SK-N-SH (cell line): ENCODE measurements at regions not wholly inside any gene's neighbourhood (a gene's known extent, or its start where the extent isn't known, plus 50 kb on each side); places are given as distances from the start of the nearest gene placed in this dataset.

Experiments used
- CTCF ChIA-PET: fragments of 300-600, 350-600 bp; formaldehyde crosslinking; extraction: SDS; loops from one replicate; lab custom pipeline; 2021; lab: Yijun Ruan, JAX
- POLR2A ChIA-PET: fragments of 350-600 bp; sonication (Branson Sonifier 250); formaldehyde crosslinking; extraction: SDS; loops from one replicate; lab custom pipeline; 2020; ENCODE audit warnings: antibody characterized with exemption, inconsistent platforms; lab: Yijun Ruan, JAX
- DNase-seq: peaks from one replicate; pipeline ENCODE4 v3.0.0; 2012
- H2AFZ ChIP-seq: fragments of 200-600 bp; sonication (generic); 2 replicates; pipeline ENCODE4 v1.8.1; 2016; ENCODE audit warnings: antibody characterized with exemption, mild to moderate bottlenecking, low read depth
- H3F3A ChIP-seq: fragments of 200-600 bp; sonication (generic); replicated peaks from 2 replicates; pipeline ENCODE3; 2016; ENCODE audit warnings: antibody characterized with exemption, mild to moderate bottlenecking; ENCODE audit not compliant: insufficient read depth
- H3K27ac ChIP-seq, 2 experiments: fragments of 200-500 bp in 1 of 2; fragments of 200-600 bp in 1 of 2; sonication (Bioruptor generic) in 1 of 2; sonication (generic), shearing (Covaris generic) in 1 of 2; 2 replicates each; pipeline versions ENCODE4 v1.5.1 to v1.6.1; 2014 to 2016; ENCODE audit warnings: low read depth in 2 of 2, inconsistent platforms in 1 of 2, low read length in 1 of 2, mild to moderate bottlenecking in 1 of 2, mixed read lengths in 1 of 2
- H3K27me3 ChIP-seq: fragments of 200-600 bp; sonication (generic), shearing (Covaris generic); 2 replicates; pipeline ENCODE4 v1.6.1; 2016; ENCODE audit warnings: mixed run types; ENCODE audit not compliant: insufficient read depth
- H3K36me3 ChIP-seq, 2 experiments: fragments of 200-500 bp in 1 of 2; fragments of 200-600 bp in 1 of 2; sonication (Bioruptor generic) in 1 of 2; sonication (generic) in 1 of 2; replicated peaks in 1 of 2; 2 replicates each; pipeline versions ENCODE3 to v1.5.1; 2014 to 2016; ENCODE audit warnings: low read length in 1 of 2, mild to moderate bottlenecking in 1 of 2; ENCODE audit not compliant: insufficient read depth in 2 of 2, control insufficient read depth in 1 of 2
- H3K4me1 ChIP-seq, 2 experiments: fragments of 200-500 bp in 1 of 2; fragments of 200-600 bp in 1 of 2; sonication (Bioruptor generic) in 1 of 2; sonication (generic), shearing (Covaris generic) in 1 of 2; 2 replicates each; pipeline versions ENCODE4 v1.5.1 to v1.6.1; 2014 to 2016; ENCODE audit warnings: low read depth in 1 of 2, low read length in 1 of 2, mixed run types in 1 of 2; ENCODE audit not compliant: insufficient read depth in 2 of 2, control insufficient read depth in 1 of 2
- H3K4me2 ChIP-seq: fragments of 200-600 bp; sonication (generic), shearing (Covaris generic); 2 replicates; pipeline ENCODE4 v1.6.1; 2017; ENCODE audit warnings: mixed run types
- H3K4me3 ChIP-seq, 2 experiments: fragments of 200-500 bp in 1 of 2; fragments of 200-600 bp in 1 of 2; sonication (Bioruptor generic) in 1 of 2; sonication (generic), shearing (Covaris generic) in 1 of 2; 2 replicates each; pipeline versions ENCODE4 v1.5.1 to v1.8.1; 2014 to 2016; ENCODE audit warnings: low read depth in 2 of 2, inconsistent platforms in 1 of 2, low read length in 1 of 2, mild to moderate bottlenecking in 1 of 2, mixed read lengths in 1 of 2, moderate library complexity in 1 of 2
- H3K79me2 ChIP-seq: fragments of 200-600 bp; sonication (generic); 2 replicates; pipeline ENCODE4 v1.8.1; 2017; ENCODE audit warnings: mild to moderate bottlenecking; ENCODE audit not compliant: insufficient read depth
- H3K9ac ChIP-seq: fragments of 200-600 bp; sonication (generic); 2 replicates; pipeline ENCODE4 v1.6.1; 2017; ENCODE audit warnings: mixed run types
- H3K9me2 ChIP-seq: fragments of 200-600 bp; sonication (generic); 2 replicates; pipeline ENCODE4 v1.6.1; 2017; ENCODE audit warnings: mixed run types
- H3K9me3 ChIP-seq: fragments of 200-600 bp; sonication (generic); 2 replicates; pipeline ENCODE4 v1.6.1; 2017; ENCODE audit warnings: mixed run types, mild to moderate bottlenecking, moderate library complexity
- H4K20me1 ChIP-seq: fragments of 200-600 bp; sonication (generic); 2 replicates; pipeline ENCODE4 v1.6.1; 2017; ENCODE audit warnings: mild to moderate bottlenecking, mixed run types; ENCODE audit not compliant: insufficient read depth
- EP300 ChIP-seq, 2 experiments: IDR thresholded peaks; 2 replicates each; pipeline versions ENCODE4 v1.4.0 to v1.6.1; 2012; ENCODE audit warnings: borderline replicate concordance in 1 of 2, low read depth in 1 of 2, low read length in 1 of 2
- GABPA ChIP-seq: IDR thresholded peaks from 2 replicates; pipeline ENCODE4 v1.4.0; 2012; ENCODE audit warnings: low read depth, mild to moderate bottlenecking
- JUND ChIP-seq: IDR thresholded peaks from 2 replicates; pipeline ENCODE4 v1.4.0; 2012
- MEF2A ChIP-seq: IDR thresholded peaks from 2 replicates; pipeline ENCODE4 v1.4.0; 2012; ENCODE audit warnings: low read depth, borderline replicate concordance
- NFIC ChIP-seq: IDR thresholded peaks from 2 replicates; pipeline ENCODE4 v1.4.0; 2012; ENCODE audit warnings: borderline replicate concordance
- NRF1 ChIP-seq: IDR thresholded peaks from 2 replicates; pipeline ENCODE4 v1.6.1; 2012; ENCODE audit warnings: low read depth, mild to moderate bottlenecking, low read length
- POLR2AphosphoS5 ChIP-seq: IDR thresholded peaks from 2 replicates; pipeline ENCODE4 v1.6.1; 2012; ENCODE audit warnings: low read depth, low read length
- RAD21 ChIP-seq: IDR thresholded peaks from 2 replicates; pipeline ENCODE4 v1.6.1; 2012; ENCODE audit warnings: mild to moderate bottlenecking, low read length
- RXRA ChIP-seq: IDR thresholded peaks from 2 replicates; pipeline ENCODE4 v1.4.0; 2012; ENCODE audit warnings: low read depth, mild to moderate bottlenecking, borderline replicate concordance
- SIN3A ChIP-seq: IDR thresholded peaks from 2 replicates; pipeline ENCODE4 v1.6.1; 2012; ENCODE audit warnings: low read depth, mild to moderate bottlenecking, low read length, moderate library complexity, borderline replicate concordance
- TCF12 ChIP-seq: IDR thresholded peaks from 2 replicates; pipeline ENCODE4 v1.4.0; 2012
- USF1 ChIP-seq: IDR thresholded peaks from 2 replicates; pipeline ENCODE4 v1.4.0; 2012; ENCODE audit warnings: low read depth, borderline replicate concordance
- USF2 ChIP-seq: fragments of 150-350 bp; IDR thresholded peaks from 2 replicates; pipeline ENCODE4 v1.6.1; 2017; ENCODE audit warnings: antibody characterized with exemption, low read length, low read depth, borderline replicate concordance
- WGBS: methylation state at CpG from one replicate; pipeline ENCODE4 v1.1.6; 2017; ENCODE audit warnings: low lambda C conversion rate; 5-methylcytosine and 5-hydroxymethylcytosine counted together
- TF ChIP-seq, protein P1 (sequence below): IDR thresholded peaks from 2 replicates; pipeline ENCODE4 v1.4.0; 2012; ENCODE audit warnings: low read depth, borderline replicate concordance

DNA sequence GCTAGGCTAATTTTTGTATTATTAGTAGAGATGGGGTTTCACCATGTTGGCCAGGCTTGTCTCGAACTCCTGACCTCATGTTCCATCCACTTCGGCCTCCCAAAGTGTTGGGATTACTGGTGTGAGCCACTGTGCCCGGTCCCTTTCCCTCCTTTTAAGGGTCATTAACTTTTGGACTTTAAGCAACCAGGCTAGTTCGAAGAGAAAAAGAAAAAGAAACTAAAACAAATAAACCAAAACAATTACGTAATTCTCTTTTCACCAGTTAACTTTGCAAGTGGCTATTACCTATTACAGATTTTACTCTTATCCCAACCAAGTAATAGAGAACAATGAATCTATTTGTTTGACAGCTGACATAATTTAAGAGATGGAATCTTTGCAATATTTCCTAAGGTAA is 72.8 kb upstream of the SEMA3C start:
- POLR2A ChIA-PET = no interaction called here
- no peaks in the 10 kb centered on the region for H3K27me3 ChIP-seq
- H3F3A ChIP-seq = no peaks in the 10 kb centered on the region
- no peak overlapping the region for H3K4me2 ChIP-seq
- no peaks in the 10 kb centered on the region for H3K79me2 ChIP-seq
- no peaks in the 10 kb centered on the region for H3K9me3 ChIP-seq
- H3K27ac ChIP-seq = no peak overlapping the region
- CTCF ChIA-PET = interaction anchor here (1.4 kb wide), 1 partner anchor 75 kb away, joined by 3 read pairs; no protein-coding TSS in a partner anchor
- DNase-seq = no peak
- 86% methylated on average over 5 of the region's 5 CpGs for WGBS
- no peaks in the 10 kb centered on the region for H3K4me1 ChIP-seq
- H3K9ac ChIP-seq = no peak overlapping the region
- H3K4me3 ChIP-seq = no peak overlapping the region
- no peak for TF ChIP-seq GABPA
- TF ChIP-seq RAD21 = no peak
- no peak for TF ChIP-seq NFIC
- no peak for TF ChIP-seq NRF1
- H3K9me2 ChIP-seq = no peaks in the 10 kb centered on the region
- H4K20me1 ChIP-seq = no peaks in the 10 kb centered on the region
- H3K36me3 ChIP-seq = no peaks in the 10 kb centered on the region
- H2AFZ ChIP-seq = no peak overlapping the region

DNA sequence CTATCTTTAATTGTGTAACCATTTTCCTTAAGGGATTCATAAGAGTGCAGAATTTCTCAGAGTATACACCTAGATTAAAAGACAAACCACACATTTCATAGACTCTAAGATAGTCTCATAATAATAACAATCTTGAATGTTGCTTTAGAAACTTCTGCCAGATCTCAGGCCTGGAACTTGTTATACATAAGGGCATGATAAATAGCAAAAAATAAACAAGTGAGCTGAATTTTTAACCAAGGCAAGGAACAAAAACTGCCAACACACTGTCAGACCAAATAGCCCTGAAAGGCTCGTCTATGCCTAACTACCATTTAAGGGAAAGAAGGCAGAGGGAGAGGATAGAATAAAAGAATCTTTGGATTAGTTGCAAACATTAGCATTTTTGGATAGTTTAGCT is 65.8 kb upstream of the SEMA3C start:
- H3K4me3 ChIP-seq = no peak overlapping the region
- no peaks in the 10 kb centered on the region for H3K4me1 ChIP-seq
- CTCF ChIA-PET = no interaction called here
- H3K79me2 ChIP-seq = no peaks in the 10 kb centered on the region
- no peaks in the 10 kb centered on the region for H3K36me3 ChIP-seq
- no peak overlapping the region for H3K4me2 ChIP-seq
- no peaks in the 10 kb centered on the region for H3K9me3 ChIP-seq
- no peaks in the 10 kb centered on the region for H3F3A ChIP-seq
- POLR2A ChIA-PET = no interaction called here
- TF ChIP-seq POLR2AphosphoS5 = no peak
- no peak for TF ChIP-seq SIN3A
- TF ChIP-seq NRF1 = no peak
- no peak for TF ChIP-seq TCF12
- TF ChIP-seq RXRA = no peak
- TF ChIP-seq MEF2A = no peak
- no peak for TF ChIP-seq EP300 (IDR thresholded peaks at IDR 0.05; ENCODE audit: borderline replicate concordance in 1 of 2, low read depth in 1 of 2, low read length in 1 of 2)
- no peak for TF ChIP-seq USF1
- TF ChIP-seq, protein P1, sequence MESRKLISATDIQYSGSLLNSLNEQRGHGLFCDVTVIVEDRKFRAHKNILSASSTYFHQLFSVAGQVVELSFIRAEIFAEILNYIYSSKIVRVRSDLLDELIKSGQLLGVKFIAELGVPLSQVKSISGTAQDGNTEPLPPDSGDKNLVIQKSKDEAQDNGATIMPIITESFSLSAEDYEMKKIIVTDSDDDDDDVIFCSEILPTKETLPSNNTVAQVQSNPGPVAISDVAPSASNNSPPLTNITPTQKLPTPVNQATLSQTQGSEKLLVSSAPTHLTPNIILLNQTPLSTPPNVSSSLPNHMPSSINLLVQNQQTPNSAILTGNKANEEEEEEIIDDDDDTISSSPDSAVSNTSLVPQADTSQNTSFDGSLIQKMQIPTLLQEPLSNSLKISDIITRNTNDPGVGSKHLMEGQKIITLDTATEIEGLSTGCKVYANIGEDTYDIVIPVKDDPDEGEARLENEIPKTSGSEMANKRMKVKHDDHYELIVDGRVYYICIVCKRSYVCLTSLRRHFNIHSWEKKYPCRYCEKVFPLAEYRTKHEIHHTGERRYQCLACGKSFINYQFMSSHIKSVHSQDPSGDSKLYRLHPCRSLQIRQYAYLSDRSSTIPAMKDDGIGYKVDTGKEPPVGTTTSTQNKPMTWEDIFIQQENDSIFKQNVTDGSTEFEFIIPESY = no peak
- no peak for TF ChIP-seq USF2
- TF ChIP-seq JUND = no peak
- no peak for TF ChIP-seq RAD21
- TF ChIP-seq GABPA = no peak
- no peaks in the 10 kb centered on the region for H3K27me3 ChIP-seq
- no peaks in the 10 kb centered on the region for H3K9me2 ChIP-seq
- no peak overlapping the region for H2AFZ ChIP-seq
- H4K20me1 ChIP-seq = no peaks in the 10 kb centered on the region
- no peak overlapping the region for H3K9ac ChIP-seq
- no peak for DNase-seq
- WGBS = 88% methylated on average over 1 of the region's 1 CpG
- H3K27ac ChIP-seq = no peak overlapping the region
